IMR-90 (cell line): ENCODE measurements at regions not wholly inside any gene's neighbourhood (a gene's known extent, or its start where the extent isn't known, plus 50 kb on each side); places are given as distances from the start of the nearest gene placed in this dataset.

Source experiments
- ATAC-seq: fragments of 200-7000 bp; cut with Tn5 transposase; 2 replicates; pipeline ENCODE4 v1.9.1; 2020; ENCODE audit warnings: low read depth, mild to moderate bottlenecking, moderate library complexity
- BruUV-seq: library from RNA; stranded (reverse); fragments of 400-500 nt; replicated peaks from 2 replicates; lab custom pipeline; 2021; lab: Mats Ljungman, UMichigan
- CTCF ChIA-PET: fragments of 300-600 bp; formaldehyde crosslinking; extraction: SDS; loops from one replicate; lab custom pipeline; 2021; ENCODE audit warnings: antibody characterized with exemption; lab: Yijun Ruan, JAX
- POLR2A ChIA-PET: fragments of 300-600 bp; sonication (Branson Sonifier 250); formaldehyde crosslinking; loops from one replicate; lab custom pipeline; 2022; ENCODE audit warnings: antibody characterized with exemption; ENCODE audit not compliant: unreplicated experiment; lab: Charles Lee
- DNase-seq: peaks from one replicate; pipeline ENCODE4 v3.0.0; 2013
- H2AFZ ChIP-seq: replicated peaks from 2 replicates; pipeline ENCODE3; 2013; ENCODE audit warnings: low read length, mild to moderate bottlenecking; ENCODE audit not compliant: poor library complexity
- H2AK5ac ChIP-seq: 2 replicates; pipeline ENCODE4 v1.6.1; 2013; ENCODE audit warnings: low read depth, low read length, inconsistent platforms
- H2AK9ac ChIP-seq: replicated peaks from 2 replicates; pipeline ENCODE3; 2013; ENCODE audit warnings: mild to moderate bottlenecking, low read depth, low read length, moderate library complexity; ENCODE audit not compliant: poor library complexity
- H2BK120ac ChIP-seq: 2 replicates; pipeline ENCODE4 v1.6.1; 2013; ENCODE audit warnings: low read depth, low read length, inconsistent platforms
- H2BK15ac ChIP-seq: 3 replicates; pipeline ENCODE4 v1.6.1; 2013; ENCODE audit warnings: low read depth, low read length, inconsistent platforms
- H2BK20ac ChIP-seq: 2 replicates; pipeline ENCODE4 v1.6.1; 2013; ENCODE audit warnings: low read depth, mild to moderate bottlenecking, inconsistent platforms, low read length, moderate library complexity
- H2BK5ac ChIP-seq: 2 replicates; pipeline ENCODE4 v1.6.1; 2013; ENCODE audit warnings: mild to moderate bottlenecking, low read depth, low read length, inconsistent platforms; ENCODE audit not compliant: poor library complexity, severe bottlenecking
- H3K14ac ChIP-seq: replicated peaks from 2 replicates; pipeline ENCODE4 v1.6.1; 2013; ENCODE audit warnings: low read depth, low read length, inconsistent platforms
- H3K18ac ChIP-seq: 2 replicates; pipeline ENCODE4 v1.6.1; 2013; ENCODE audit warnings: low read depth, low read length, control low read depth
- H3K23ac ChIP-seq: 2 replicates; pipeline ENCODE4 v1.6.1; 2013; ENCODE audit warnings: low read depth, low read length, inconsistent platforms
- H3K27ac ChIP-seq: 2 replicates; pipeline ENCODE4 v1.5.1; 2013; ENCODE audit warnings: mild to moderate bottlenecking, control low read depth, low read length; ENCODE audit not compliant: insufficient read depth
- H3K27me3 ChIP-seq: 2 replicates; pipeline ENCODE4 v1.6.1; 2013; ENCODE audit warnings: low read length; ENCODE audit not compliant: control insufficient read depth, insufficient read depth
- H3K36me3 ChIP-seq: 2 replicates; pipeline ENCODE4 v1.6.1; 2013; ENCODE audit warnings: low read length, mixed read lengths; ENCODE audit not compliant: control insufficient read depth, insufficient read depth
- H3K4ac ChIP-seq: 2 replicates; pipeline ENCODE4 v1.6.1; 2013; ENCODE audit warnings: low read depth, low read length, inconsistent platforms
- H3K4me1 ChIP-seq: 2 replicates; pipeline ENCODE4 v1.6.1; 2013; ENCODE audit warnings: low read length, mixed read lengths; ENCODE audit not compliant: control insufficient read depth, insufficient read depth
- H3K4me2 ChIP-seq: 2 replicates; pipeline ENCODE4 v1.6.1; 2013; ENCODE audit warnings: low read depth, mild to moderate bottlenecking, control low read depth, low read length, moderate library complexity
- H3K4me3 ChIP-seq: 2 replicates; pipeline ENCODE4 v1.5.1; 2013; ENCODE audit warnings: low read depth, mild to moderate bottlenecking, control low read depth, low read length, moderate library complexity; ENCODE audit not compliant: insufficient read depth
- H3K56ac ChIP-seq: 2 replicates; pipeline ENCODE4 v1.6.1; 2013; ENCODE audit warnings: low read length, inconsistent platforms; ENCODE audit not compliant: insufficient read depth; ENCODE audit errors: extremely low read depth
- H3K79me1 ChIP-seq, 2 experiments: 2 replicates each; pipeline ENCODE4 v1.6.1; 2013; ENCODE audit warnings: low read length in 2 of 2, inconsistent platforms in 1 of 2, low read depth in 1 of 2
- H3K9ac ChIP-seq: 2 replicates; pipeline ENCODE4 v1.6.1; 2013; ENCODE audit warnings: low read depth, low read length, control low read depth
- H3K9me1 ChIP-seq: 2 replicates; pipeline ENCODE4 v1.6.1; 2013; ENCODE audit warnings: low read length, inconsistent platforms; ENCODE audit not compliant: insufficient read depth
- H3K9me3 ChIP-seq: 2 replicates; pipeline ENCODE4 v1.6.1; 2013; ENCODE audit warnings: low read length; ENCODE audit not compliant: control insufficient read depth, insufficient read depth
- H4K20me1 ChIP-seq: 2 replicates; pipeline ENCODE4 v1.6.1; 2013; ENCODE audit warnings: low read length, inconsistent platforms; ENCODE audit not compliant: insufficient read depth
- H4K5ac ChIP-seq: 2 replicates; pipeline ENCODE4 v1.6.1; 2013; ENCODE audit warnings: mild to moderate bottlenecking, low read depth, low read length, control low read depth
- H4K8ac ChIP-seq, 2 experiments: 2 replicates each; pipeline ENCODE4 v1.6.1; 2013; ENCODE audit warnings: low read depth in 2 of 2, low read length in 2 of 2, control low read depth in 1 of 2, inconsistent platforms in 1 of 2
- H4K91ac ChIP-seq: 2 replicates; pipeline ENCODE4 v1.6.1; 2013; ENCODE audit warnings: low read depth, low read length, inconsistent platforms; ENCODE audit not compliant: insufficient read depth
- CHD1 ChIP-seq: IDR thresholded peaks from 2 replicates; pipeline ENCODE4 v1.6.1; 2012; ENCODE audit warnings: low read depth, low read length, improper control_type of control experiment
- MAFK ChIP-seq: IDR thresholded peaks from 2 replicates; pipeline ENCODE4 v1.6.1; 2012; ENCODE audit warnings: low read depth, low read length, improper control_type of control experiment
- MAZ ChIP-seq: IDR thresholded peaks from 2 replicates; pipeline ENCODE4 v1.6.1; 2012; ENCODE audit warnings: low read depth, mild to moderate bottlenecking, low read length, improper control_type of control experiment, moderate library complexity, borderline replicate concordance
- MXI1 ChIP-seq: IDR thresholded peaks from 2 replicates; pipeline ENCODE4 v1.6.1; 2012; ENCODE audit warnings: low read depth, mild to moderate bottlenecking, low read length, moderate library complexity, borderline replicate concordance
- NFE2L2 ChIP-seq: fragments of 150-350 bp; IDR thresholded peaks from 2 replicates; pipeline ENCODE4 v1.6.1; 2016; ENCODE audit warnings: low read depth, mild to moderate bottlenecking, low read length
- POLR2A ChIP-seq: IDR thresholded peaks from 2 replicates; pipeline ENCODE4 v1.6.1; 2012; ENCODE audit warnings: mild to moderate bottlenecking, low read depth, low read length
- RAD21 ChIP-seq: IDR thresholded peaks from 2 replicates; pipeline ENCODE4 v1.6.1; 2012; ENCODE audit warnings: low read length, improper control_type of control experiment
- SMC3 ChIP-seq: fragments of 150-350 bp; IDR thresholded peaks from 2 replicates; pipeline ENCODE4 v1.6.1; 2016; ENCODE audit warnings: low read depth, mild to moderate bottlenecking, antibody characterized with exemption, low read length, moderate library complexity
- USF2 ChIP-seq: fragments of 150-350 bp; IDR thresholded peaks from 2 replicates; pipeline ENCODE4 v1.6.1; 2017; ENCODE audit warnings: mild to moderate bottlenecking, antibody characterized with exemption, low read length, low read depth
- WGBS, 2 experiments: methylation state at CpG; one replicate each; pipeline versions ENCODE4 v1.1.5 to v1.1.7; 2013; ENCODE audit warnings: missing lambda C conversion rate in 2 of 2; ENCODE audit not compliant: insufficient read length in 1 of 2; ENCODE audit errors: extremely low coverage in 2 of 2; 5-methylcytosine and 5-hydroxymethylcytosine counted together
- dilution Hi-C: fragments of 300-500 bp; cut with HindIII; formaldehyde crosslinking; loops from one replicate; pipeline ENCODE4 v1.14.3; 2018; ENCODE audit warnings: low sequenced_read_pairs; ENCODE audit not compliant: unreplicated experiment
- in situ Hi-C: fragments of 300-500 bp; cut with MboI; formaldehyde crosslinking; loops from 3 replicates; pipeline ENCODE4 v1.14.3; 2019; ENCODE audit warnings: low sequenced_read_pairs, inconsistent platforms, mixed read lengths
- intact Hi-C: fragments of 100-400 bp; cut with micrococcal nuclease; formaldehyde crosslinking; loops from 2 replicates; pipeline ENCODE4 v1.10.0; 2022

- Histone ChIP-seq H4K91ac (no peak overlapping the region), H2BK15ac (no peak overlapping the region), H3K14ac (no peak overlapping the region), H3K4me3 (no peak overlapping the region), H2BK20ac (no peak overlapping the region), H3K79me1 (no peaks in the 10 kb centered on the region), H2AK5ac (no peak overlapping the region), H3K4ac (no peak overlapping the region), H3K4me2 (no peak overlapping the region), H3K27ac (no peak overlapping the region), H3K9ac (no peak overlapping the region), H3K4me1 (no peaks in the 10 kb centered on the region), H3K27me3 (no peaks in the 10 kb centered on the region), H3K9me1 (no peaks in the 10 kb centered on the region), H4K20me1 (no peaks in the 10 kb centered on the region), H4K5ac (no peak overlapping the region), H3K23ac (no peak overlapping the region), H3K9me3 (peaks cover 1% of the 10 kb centered on the region; the same call in 1 of the 2 replicates), H2BK5ac (no peak overlapping the region), H2AFZ (no peak overlapping the region), H4K8ac (no peak overlapping the region), H3K36me3 (no peaks in the 10 kb centered on the region), H3K18ac (no peak overlapping the region), H3K56ac (no peak overlapping the region), H2AK9ac (no peak overlapping the region), H2BK120ac (no peak overlapping the region)
- no peak for DNase-seq
- BruUV-seq = no TSS peak
- dilution Hi-C loops = no loop called here
- WGBS, 2 experiments = no CpG with 5 or more reads among the region's 2 CpGs
- TF ChIP-seq USF2 (no peak), CHD1 (no peak), NFE2L2 (no peak), RAD21 (no peak), MAZ (no peak), MXI1 (no peak), POLR2A (no peak), SMC3 (no peak), MAFK (no peak)
- in situ Hi-C loops = no loop called here
- no peak for ATAC-seq
- intact Hi-C loops = no loop called here
- CTCF ChIA-PET = no interaction called here
- POLR2A ChIA-PET = no interaction called here
These were observed 867.1 kb downstream of the IGSF11 start for GRCh38 chr3:118167571-118167970.
